Hematopoietic multipotent progenitor cell (in vitro differentiated cells): ENCODE measurements at regions not wholly inside any gene's neighbourhood (a gene's known extent, or its start where the extent isn't known, plus 50 kb on each side); places are given as distances from the start of the nearest gene placed in this dataset.

ENCODE experiments used
- DNase-seq, 3 donors: peaks; one replicate each; pipeline ENCODE4 v3.0.0-alpha.2; 2011 to 2015; ENCODE audit warnings: low read depth in 2 of 3, low spot score in 2 of 3

GRCh38 chr1:47624531-47624930 lies 186.7 kb downstream of the FOXD2 start:
- DNase-seq, result peak in 2 of 3 donors; percentile 59 to 67

GRCh38 chr1:47627016-47627415 lies 189.2 kb downstream of the FOXD2 start:
- DNase-seq, result peak in 1 of 3 donors; percentile 11

- no peak for DNase-seq
Observed at GRCh38 chr1:47627471-47628370, 189.9 kb downstream of the FOXD2 start.

GRCh38 chr1:47629201-47629600 lies 191.4 kb downstream of the FOXD2 start:
- DNase-seq, result no peak

- no peak for DNase-seq
Observed at GRCh38 chr1:47630346-47630745, 192.5 kb downstream of the FOXD2 start.

DNA sequence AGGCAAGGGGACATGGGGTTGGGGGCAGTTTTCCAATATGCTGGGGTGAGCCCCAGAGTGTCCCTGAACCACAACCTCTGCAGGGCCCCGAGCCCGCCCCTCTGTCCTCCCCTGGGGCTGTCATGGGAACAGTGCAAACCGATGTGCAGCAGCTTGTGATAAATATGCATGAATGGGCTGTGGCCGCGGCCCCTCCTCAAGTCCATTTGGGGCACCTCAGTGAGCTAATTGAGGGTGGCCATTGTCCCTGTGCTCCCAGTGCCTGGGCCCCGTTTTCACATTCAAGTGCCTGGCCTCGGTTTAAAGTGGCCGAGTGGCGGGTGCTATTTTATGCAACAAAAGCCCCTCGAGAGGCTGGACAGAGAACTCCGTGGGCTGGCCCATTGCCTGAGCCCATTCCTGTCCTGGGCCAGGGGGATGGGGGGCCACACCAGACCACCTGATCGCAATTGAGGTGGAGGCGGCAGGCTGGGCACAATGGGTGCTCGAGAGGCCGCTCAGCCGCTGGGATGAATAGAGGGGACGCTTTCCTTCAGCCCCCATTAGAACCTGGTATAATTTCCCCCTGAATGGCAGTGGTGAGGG lies 193.7 kb downstream of the FOXD2 start:
- DNase-seq, result no peak

DNA sequence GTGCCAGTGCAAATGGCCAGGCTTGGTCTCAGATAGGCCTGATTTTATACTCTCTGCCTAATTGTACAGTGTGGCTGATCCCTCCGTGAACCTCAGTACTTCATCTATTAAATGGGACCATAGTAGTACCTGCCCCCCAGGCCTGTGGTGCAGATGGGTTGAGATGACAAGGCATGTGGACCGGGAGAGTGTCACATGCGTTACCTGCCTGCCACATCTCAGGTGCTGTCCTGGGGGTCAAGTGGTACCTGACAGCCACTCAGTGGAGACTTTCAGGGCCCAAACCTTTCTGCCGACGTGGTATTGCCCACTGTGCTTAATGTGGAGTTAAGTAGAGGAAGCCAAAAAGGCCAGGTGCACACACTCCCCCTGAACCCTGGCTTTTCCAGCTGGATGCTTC lies 197.3 kb downstream of the FOXD2 start:
- DNase-seq, result no peak

DNA sequence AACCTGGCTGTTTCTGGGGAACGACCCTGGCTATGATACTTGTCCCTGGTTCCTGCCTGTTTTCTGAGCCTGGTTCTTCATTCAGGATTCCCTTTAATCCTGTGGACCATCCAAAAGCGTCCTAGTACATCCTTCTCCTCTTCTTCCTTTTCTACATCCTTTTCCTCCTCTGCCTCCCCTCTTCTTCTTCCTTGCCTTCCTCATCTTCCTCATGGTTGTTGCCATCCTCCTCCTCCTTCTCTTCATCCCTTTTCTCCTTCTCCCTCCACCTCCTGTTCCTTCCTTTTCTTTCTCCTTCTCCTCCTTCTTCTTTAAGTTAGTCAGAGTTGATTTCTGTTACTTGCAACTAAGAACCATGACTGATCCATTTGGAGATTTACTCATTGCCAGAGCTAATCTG lies 197.8 kb downstream of the FOXD2 start:
- no peak for DNase-seq

DNA sequence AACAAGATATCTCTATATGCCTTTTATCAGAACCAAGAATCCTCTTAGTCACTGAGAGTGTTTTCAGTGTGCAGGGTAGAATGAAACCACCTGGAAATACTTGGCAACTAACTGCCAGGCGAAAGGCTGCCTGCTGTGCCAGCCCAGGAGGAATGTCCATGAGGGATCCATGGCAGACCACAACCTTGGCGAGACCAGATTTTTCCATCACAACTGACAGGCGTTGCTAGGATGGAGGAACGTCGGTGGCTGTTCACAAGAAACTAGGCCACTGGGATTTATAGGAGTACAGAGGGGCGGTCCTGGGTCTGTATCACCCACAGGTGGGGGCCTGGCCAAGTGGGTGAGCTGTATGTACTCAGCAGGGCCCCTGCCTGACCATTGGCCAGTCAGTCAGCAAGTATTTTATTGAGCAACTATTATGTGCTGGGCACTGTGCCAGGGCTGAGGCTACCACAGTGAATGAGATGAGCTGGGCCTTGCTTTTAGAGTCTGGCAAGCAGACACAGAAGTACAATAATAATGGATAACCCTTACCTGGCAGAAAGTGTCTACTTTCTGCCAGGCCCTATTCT lies 199.4 kb downstream of the FOXD2 start:
- DNase-seq, result no peak

GRCh38 chr1:47638240-47638639 lies 200.4 kb downstream of the FOXD2 start:
- no peak for DNase-seq

DNA sequence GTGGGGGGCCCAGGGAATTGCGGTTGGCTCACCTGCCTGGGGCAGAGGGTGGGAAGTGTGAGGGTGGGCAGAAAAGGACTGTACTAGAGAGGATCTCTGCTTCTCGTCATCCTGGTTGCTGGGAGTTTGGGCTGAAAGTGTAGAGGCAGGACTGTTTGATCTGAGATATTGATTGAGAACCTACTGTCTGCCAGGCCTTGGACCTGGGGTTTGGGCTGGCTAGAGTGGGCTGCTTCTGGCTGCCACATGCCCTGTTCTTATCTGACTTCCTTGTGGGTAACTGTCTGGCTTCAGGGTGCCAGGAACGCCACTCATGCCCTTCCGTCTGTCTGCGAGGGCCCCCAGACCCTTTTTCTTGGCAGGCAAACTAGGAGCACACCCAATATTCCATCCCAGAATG lies 200.9 kb downstream of the FOXD2 start:
- no peak for DNase-seq

DNA sequence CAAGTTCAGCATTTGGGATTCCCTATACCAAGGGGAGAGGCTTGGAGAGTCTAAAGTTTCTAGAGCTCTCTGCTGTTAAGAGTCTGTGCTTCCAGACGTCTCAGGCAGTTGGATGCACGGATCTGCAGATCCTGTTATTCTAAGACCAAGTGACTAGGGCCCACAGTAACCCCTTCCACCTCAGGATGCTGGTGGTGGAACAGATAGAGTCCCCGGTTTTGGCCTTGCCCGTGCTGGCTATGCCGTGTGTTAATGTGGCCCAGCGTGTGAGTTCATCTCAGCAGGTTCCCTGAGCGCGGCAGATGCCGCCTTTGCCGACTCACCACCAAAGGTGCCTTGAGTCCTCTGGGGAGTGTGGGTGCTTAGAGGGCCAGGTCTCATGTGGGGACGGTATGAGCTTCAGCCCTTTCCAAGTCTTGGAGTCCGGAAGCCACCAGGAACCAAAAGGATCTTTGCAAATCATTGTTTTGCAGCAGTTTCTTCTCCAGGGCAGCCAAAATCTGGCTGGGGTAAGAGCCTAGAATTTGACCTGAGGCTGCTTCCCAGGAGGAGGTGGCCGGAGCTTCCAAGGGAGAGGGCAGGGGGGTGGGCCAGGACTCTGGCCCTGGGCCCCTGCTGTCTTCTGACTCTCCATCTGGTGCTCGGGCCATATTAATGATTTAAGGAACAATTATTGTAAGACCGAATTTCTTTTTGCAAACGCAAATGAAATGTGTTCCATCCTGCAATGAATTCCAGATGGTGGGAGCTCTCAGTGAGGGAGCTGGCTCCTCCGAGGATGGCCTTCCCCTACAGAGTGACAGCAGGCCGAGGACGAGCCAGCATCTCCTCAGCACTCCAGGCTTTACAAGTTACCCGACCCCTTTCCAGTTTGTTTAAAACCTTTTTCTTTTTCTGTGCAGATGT lies 205.7 kb downstream of the FOXD2 start:
- no peak for DNase-seq

DNA sequence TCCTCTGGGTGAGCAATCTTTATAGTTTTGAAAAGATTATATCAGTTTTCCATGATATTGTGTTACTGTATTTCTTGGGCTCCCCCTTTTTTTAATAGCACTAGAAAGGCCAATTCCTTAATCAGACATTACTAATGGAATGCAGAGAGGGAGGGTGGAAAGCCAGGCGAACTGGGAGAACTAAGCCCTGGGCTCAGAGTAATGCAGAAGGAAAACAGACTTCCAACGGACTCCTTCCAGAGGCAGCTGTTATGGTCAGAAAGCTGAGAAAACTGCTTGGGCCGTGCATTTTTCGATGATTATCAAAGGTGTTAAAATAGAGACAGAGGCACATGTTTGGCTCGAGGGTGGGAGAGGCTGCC lies 206.3 kb downstream of the FOXD2 start:
- no peak for DNase-seq

- DNase-seq, result no peak
Observed at GRCh38 chr1:47645151-47645550, 207.3 kb downstream of the FOXD2 start.

DNA sequence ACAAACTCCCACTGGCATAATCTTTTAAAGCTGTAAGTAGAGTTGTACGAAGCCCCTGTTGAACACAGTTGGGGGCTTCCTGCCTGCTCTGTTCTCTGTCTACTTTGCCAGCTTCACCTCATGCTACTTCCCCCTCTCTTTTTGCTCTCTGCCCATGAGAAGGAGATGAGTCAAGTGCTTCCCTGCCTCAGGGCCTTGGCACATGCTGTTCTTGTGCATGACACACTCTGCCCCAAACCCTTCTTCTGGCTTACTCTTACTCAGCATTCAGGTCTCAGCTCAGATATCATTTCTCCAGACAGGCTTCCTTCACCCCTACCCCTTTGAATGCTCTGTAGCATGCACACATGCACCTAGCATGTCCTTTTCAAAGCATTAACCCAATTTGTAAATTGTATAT lies 208.8 kb downstream of the FOXD2 start:
- DNase-seq, result no peak

DNA sequence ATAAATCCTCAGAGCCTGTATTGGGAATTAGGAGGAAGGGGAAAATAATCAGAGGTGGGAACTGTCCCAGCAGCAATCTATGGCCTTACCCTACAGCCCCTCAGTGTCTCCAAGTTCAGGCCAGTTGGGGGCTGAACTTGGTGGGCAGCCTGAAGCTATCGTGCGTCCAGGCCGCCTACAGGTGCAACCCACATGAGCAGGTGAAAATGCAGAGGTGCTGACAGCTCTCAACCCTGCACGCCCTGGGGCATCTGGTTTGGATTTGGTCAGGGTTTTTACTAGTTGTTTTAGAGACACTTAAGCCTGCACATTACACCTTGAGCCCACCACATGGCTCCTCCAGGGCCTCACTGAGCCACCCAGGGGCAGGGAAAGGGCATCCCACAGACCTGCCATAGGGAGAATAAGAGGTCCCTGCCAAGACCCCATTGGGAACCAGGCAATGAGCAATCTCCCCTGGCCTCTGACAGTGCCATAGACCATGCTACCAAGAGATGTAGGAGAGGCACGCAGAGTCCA lies 209.5 kb downstream of the FOXD2 start:
- no peak for DNase-seq

- no peak for DNase-seq
Observed at GRCh38 chr1:47650205-47650604, 212.4 kb downstream of the FOXD2 start.

- no peak for DNase-seq
Observed at GRCh38 chr1:47650611-47651010, 212.8 kb downstream of the FOXD2 start.

- no peak for DNase-seq
Observed at GRCh38 chr1:47651311-47652089, 213.7 kb downstream of the FOXD2 start.
